K562 (cell line): ENCODE measurements at regions not wholly inside any gene's neighbourhood (a gene's known extent, or its start where the extent isn't known, plus 50 kb on each side); places are given as distances from the start of the nearest gene placed in this dataset.

ENCODE experiments used
- ATAC-seq: fragments of 200-7000 bp; cut with Tn5 transposase; 3 replicates; pipeline ENCODE4 v1.9.1; 2020; ENCODE audit warnings: moderate library complexity
- BruUV-seq: library from RNA; stranded (reverse); fragments of 400-500 nt; replicated peaks from 2 replicates; lab custom pipeline; 2021; lab: Mats Ljungman, UMichigan
- CTCF ChIA-PET: fragments of 300-600 bp; formaldehyde crosslinking; extraction: SDS; loops from one replicate; lab custom pipeline; 2021; ENCODE audit warnings: low intra/inter-chr PET ratio; lab: Yijun Ruan, JAX
- POLR2A ChIA-PET: fragments of 300-600, 350-650 bp; sonication (Branson Sonifier 250); formaldehyde crosslinking; extraction: SDS; loops from one replicate; lab custom pipeline; 2021; ENCODE audit warnings: antibody characterized with exemption, inconsistent platforms; lab: Yijun Ruan, JAX
- DNase-seq, 4 experiments: peaks; one replicate each; pipeline versions ENCODE4 v3.0.0 to v3.0.0-alpha.2; 2011 to 2018; ENCODE audit warnings: low spot score in 3 of 4, mixed read lengths in 3 of 4; ENCODE audit errors: extremely low read depth in 1 of 4
- FAIRE-seq: peaks from 2 replicates; lab custom pipeline; 2011; peaks lifted over from hg19 to GRCh38; lab: Jason Lieb, UNC
- H2AFZ ChIP-seq: 2 replicates; pipeline ENCODE4 v1.6.0; 2011; ENCODE audit warnings: low read depth, low read length, control low read depth, inconsistent platforms
- H3K27ac ChIP-seq: fragments of 200-600 bp; 3 replicates; pipeline ENCODE4 v1.8.0; 2011; ENCODE audit warnings: low read depth, mild to moderate bottlenecking, control low read depth, inconsistent platforms, low read length, moderate library complexity, mixed read lengths; ENCODE audit errors: extremely low read depth
- H3K27me3 ChIP-seq, 2 experiments: fragments of 300-600 bp in 1 of 2; 2 replicates in 1 of 2; 3 replicates in 1 of 2; pipeline versions ENCODE4 v1.6.0 to v1.8.0; 2011; ENCODE audit warnings: inconsistent platforms in 2 of 2, low read length in 2 of 2, mild to moderate bottlenecking in 1 of 2, mixed read lengths in 1 of 2, moderate library complexity in 1 of 2; ENCODE audit not compliant: control insufficient read depth in 2 of 2, insufficient read depth in 2 of 2
- H3K36me3 ChIP-seq: fragments of 300-600 bp; 3 replicates; pipeline ENCODE4 v1.8.0; 2011; ENCODE audit warnings: mild to moderate bottlenecking, low read length, inconsistent platforms; ENCODE audit not compliant: control insufficient read depth, insufficient read depth
- H3K4me1 ChIP-seq, 2 experiments: fragments of 200-600 bp in 1 of 2; replicated peaks in 1 of 2; 2 replicates in 1 of 2; 3 replicates in 1 of 2; pipeline versions ENCODE4 v1.5.1 to v1.8.0; 2011; ENCODE audit warnings: inconsistent platforms in 2 of 2, low read length in 2 of 2, mild to moderate bottlenecking in 1 of 2, mixed read lengths in 1 of 2, moderate library complexity in 1 of 2; ENCODE audit not compliant: control insufficient read depth in 2 of 2, insufficient read depth in 2 of 2
- H3K4me2 ChIP-seq: 2 replicates; pipeline ENCODE4 v1.6.1; 2011; ENCODE audit warnings: low read length, control low read depth, inconsistent platforms, mixed read lengths; ENCODE audit not compliant: insufficient read depth
- H3K4me3 ChIP-seq: fragments of 200-600 bp; sonication (generic), shearing (Covaris generic); 2 replicates; pipeline ENCODE4 v1.5.1; 2016; ENCODE audit warnings: control low read depth, inconsistent platforms
- H3K79me2 ChIP-seq: fragments of 200-600 bp; 3 replicates; pipeline ENCODE4 v1.8.0; 2011; ENCODE audit warnings: low read length, inconsistent platforms; ENCODE audit not compliant: control insufficient read depth, insufficient read depth
- H3K9ac ChIP-seq, 2 experiments: 2 replicates each; pipeline versions ENCODE4 v1.6.0 to v1.6.1; 2011; ENCODE audit warnings: low read depth in 2 of 2, low read length in 2 of 2, control low read depth in 1 of 2, inconsistent platforms in 1 of 2, mild to moderate bottlenecking in 1 of 2, mixed read lengths in 1 of 2; ENCODE audit not compliant: insufficient read depth in 1 of 2
- H3K9me1 ChIP-seq: one replicate; pipeline ENCODE4 v1.6.0; 2011; ENCODE audit warnings: inconsistent platforms, mild to moderate bottlenecking, low read length, moderate library complexity; ENCODE audit not compliant: control insufficient read depth, insufficient read depth
- H3K9me3 ChIP-seq: replicated peaks from 2 replicates; pipeline ENCODE4 v1.5.1; 2011; ENCODE audit warnings: low read depth, low read length, inconsistent platforms; ENCODE audit not compliant: control insufficient read depth, insufficient read depth
- H4K20me1 ChIP-seq: replicated peaks from 2 replicates; pipeline ENCODE4 v1.6.1; 2011; ENCODE audit warnings: low read length, inconsistent platforms, mixed read lengths; ENCODE audit not compliant: control insufficient read depth, insufficient read depth
- CREB1 ChIP-seq, 2 experiments: sonication (generic) in 1 of 2; formaldehyde crosslinking in 1 of 2; IDR thresholded peaks; 2 replicates each; pipeline versions ENCODE4 v1.6.1 to v1.8.0; 2012 to 2022; ENCODE audit warnings: inconsistent platforms in 1 of 2, mild to moderate bottlenecking in 1 of 2, missing genetic modification reagents in 1 of 2, moderate library complexity in 1 of 2
- FOSL1 ChIP-seq: fragments of 200-800 bp; sonication (Bioruptor generic); conservative IDR thresholded peaks from 2 replicates; pipeline ENCODE4 v1.6.1; 2016; ENCODE audit warnings: missing genetic modification characterization, missing compliant biosample characterization
- HNRNPUL1 ChIP-seq: fragments of 200-400 bp; formaldehyde crosslinking; IDR thresholded peaks from 2 replicates; pipeline ENCODE4 v1.6.1; 2017; ENCODE audit warnings: low read length
- KAT8 ChIP-seq: fragments of 450-650 bp; IDR thresholded peaks from 2 replicates; pipeline ENCODE4 v1.6.1; 2016; ENCODE audit warnings: low read depth, mild to moderate bottlenecking
- LCOR ChIP-seq: sonication (generic); formaldehyde crosslinking; IDR thresholded peaks from 2 replicates; pipeline ENCODE4 v1.8.0; 2022; ENCODE audit warnings: mild to moderate bottlenecking, missing genetic modification reagents
- MYC ChIP-seq, 2 experiments: fragments of 250-450 bp in 1 of 2; sonication (Bioruptor Pico) in 1 of 2; IDR thresholded peaks; 2 replicates each; pipeline versions ENCODE4 v1.5.1 to v1.6.1; 2012 to 2021; ENCODE audit warnings: low read depth in 2 of 2, borderline replicate concordance in 1 of 2, improper control_type of control experiment in 1 of 2, low read length in 1 of 2, mild to moderate bottlenecking in 1 of 2, moderate library complexity in 1 of 2
- RB1 ChIP-seq: fragments of 450-650 bp; IDR thresholded peaks from 2 replicates; pipeline ENCODE4 v1.6.1; 2017; ENCODE audit warnings: low read depth, mild to moderate bottlenecking
- RBM39 ChIP-seq: fragments of 200-400 bp; formaldehyde crosslinking; optimal IDR thresholded peaks from 2 replicates; pipeline ENCODE3; 2018; ENCODE audit warnings: low read depth, low read length
- WGBS: fragments of 100-300 bp; shearing (Covaris generic); methylation state at CpG from one replicate; pipeline ENCODE4 v1.1.6; 2016; ENCODE audit warnings: low coverage, mixed read lengths; ENCODE audit not compliant: insufficient coverage; ENCODE audit errors: missing lambda C conversion rate; 5-methylcytosine and 5-hydroxymethylcytosine counted together
- in situ Hi-C: fragments of 300-500 bp; cut with MboI; formaldehyde crosslinking; loops from 4 replicates; pipeline ENCODE4 v1.15.0; 2018; ENCODE audit warnings: inconsistent platforms, mixed read lengths
- intact Hi-C: fragments of 100-400 bp; cut with micrococcal nuclease; formaldehyde crosslinking; loops from 2 replicates; pipeline ENCODE4 v1.14.2; 2022
- TF ChIP-seq, protein P1 (sequence below): fragments of 250-450 bp; sonication (Bioruptor Pico); IDR thresholded peaks from 2 replicates; pipeline ENCODE4 v1.8.0; 2022; ENCODE audit warnings: inconsistent platforms, mild to moderate bottlenecking, moderate library complexity, borderline replicate concordance
- TF ChIP-seq, protein P2 (sequence below): fragments of 250-450 bp; sonication (Bioruptor Pico); IDR thresholded peaks from 2 replicates; pipeline ENCODE4 v1.4.0; 2020; ENCODE audit warnings: mild to moderate bottlenecking, moderate library complexity, borderline replicate concordance
- TF ChIP-seq, protein P3 (sequence below): IDR thresholded peaks from 2 replicates; pipeline ENCODE4 v1.6.1; 2011; ENCODE audit warnings: borderline replicate concordance, low read depth, mild to moderate bottlenecking, moderate library complexity, low read length; ENCODE audit not compliant: insufficient read depth, poor library complexity, severe bottlenecking

DNA sequence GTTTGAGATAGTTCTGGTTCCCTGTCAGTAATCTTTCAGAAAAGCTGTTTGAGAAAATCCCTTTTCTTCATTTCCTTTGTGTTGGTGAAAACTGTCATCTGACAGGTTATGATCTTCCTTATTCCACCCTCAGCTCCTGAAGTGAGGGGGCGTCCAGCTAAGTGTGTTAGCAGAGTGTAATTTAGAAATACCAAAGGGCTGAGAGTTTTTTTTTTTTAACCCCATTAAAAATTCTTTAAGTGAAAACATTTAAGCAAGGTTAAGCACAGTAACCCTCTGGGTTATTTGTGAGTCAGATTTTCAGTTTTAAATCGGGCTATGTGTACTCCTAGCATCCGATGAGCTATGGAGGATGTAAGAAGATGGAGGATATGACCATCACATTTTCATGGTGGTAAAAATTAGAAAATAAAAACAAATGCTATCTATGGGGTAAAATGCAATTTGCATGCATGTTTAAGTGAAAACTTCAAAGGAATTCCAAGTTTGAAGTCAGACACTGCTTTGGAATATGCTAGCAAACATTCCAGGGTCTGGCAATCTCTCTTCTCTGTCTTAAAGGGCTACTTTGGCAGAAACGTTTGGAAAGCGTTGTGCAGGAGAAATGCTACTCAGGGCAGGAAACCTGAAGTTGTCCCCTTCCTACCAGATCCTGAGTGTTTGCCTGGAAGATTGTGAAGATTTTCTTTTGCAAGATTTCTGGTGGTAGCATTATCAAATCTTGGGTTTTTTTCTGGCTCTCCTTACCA is 197.0 kb upstream of the PRICKLE1 start:
- Histone ChIP-seq H3K4me2 (no peak overlapping the region), H2AFZ (no peak overlapping the region), H3K36me3 (no peaks in the 10 kb centered on the region), H3K9ac (no peak overlapping the region), H3K9me1 (no peaks in the 10 kb centered on the region), H3K27ac (no peak overlapping the region), H3K4me3 (no peak overlapping the region), H3K27me3 (no peaks in the 10 kb centered on the region), H3K4me1 (no peaks in the 10 kb centered on the region), H4K20me1 (no peaks in the 10 kb centered on the region), H3K9me3 (no peaks in the 10 kb centered on the region), H3K79me2 (no peaks in the 10 kb centered on the region)
- ChIA-PET POLR2A (no interaction called here), CTCF (no interaction called here)
- no peak for DNase-seq
- BruUV-seq, result no TSS peak
- in situ Hi-C loops (no loop called here), intact Hi-C loops (no loop called here)
- FAIRE-seq, result no peak
- WGBS, result 2% methylated on average over 5 of the region's 5 CpGs
- no peak for ATAC-seq
- TF ChIP-seq FOSL1 (tag), result no peak
- TF ChIP-seq MYC (IDR thresholded peaks at IDR 0.05; ENCODE audit: low read depth, low read length), result no peak
- no peak for TF ChIP-seq MYC (CRISPR knock-in tag; IDR thresholded peaks at IDR 0.05; ENCODE audit: borderline replicate concordance, low read depth)
- TF ChIP-seq LCOR (CRISPR knock-in tag), result no peak
- TF ChIP-seq, protein P1, sequence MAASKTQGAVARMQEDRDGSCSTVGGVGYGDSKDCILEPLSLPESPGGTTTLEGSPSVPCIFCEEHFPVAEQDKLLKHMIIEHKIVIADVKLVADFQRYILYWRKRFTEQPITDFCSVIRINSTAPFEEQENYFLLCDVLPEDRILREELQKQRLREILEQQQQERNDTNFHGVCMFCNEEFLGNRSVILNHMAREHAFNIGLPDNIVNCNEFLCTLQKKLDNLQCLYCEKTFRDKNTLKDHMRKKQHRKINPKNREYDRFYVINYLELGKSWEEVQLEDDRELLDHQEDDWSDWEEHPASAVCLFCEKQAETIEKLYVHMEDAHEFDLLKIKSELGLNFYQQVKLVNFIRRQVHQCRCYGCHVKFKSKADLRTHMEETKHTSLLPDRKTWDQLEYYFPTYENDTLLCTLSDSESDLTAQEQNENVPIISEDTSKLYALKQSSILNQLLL (CRISPR knock-in tag), result no peak
- TF ChIP-seq KAT8, result no peak
- TF ChIP-seq RBM39, result no peak
- TF ChIP-seq CREB1 (IDR thresholded peaks at IDR 0.05), result no peak
- no peak for TF ChIP-seq CREB1 (CRISPR knock-in tag; IDR thresholded peaks at IDR 0.05)
- TF ChIP-seq RB1, result no peak
- no peak for TF ChIP-seq HNRNPUL1
- TF ChIP-seq, protein P2, sequence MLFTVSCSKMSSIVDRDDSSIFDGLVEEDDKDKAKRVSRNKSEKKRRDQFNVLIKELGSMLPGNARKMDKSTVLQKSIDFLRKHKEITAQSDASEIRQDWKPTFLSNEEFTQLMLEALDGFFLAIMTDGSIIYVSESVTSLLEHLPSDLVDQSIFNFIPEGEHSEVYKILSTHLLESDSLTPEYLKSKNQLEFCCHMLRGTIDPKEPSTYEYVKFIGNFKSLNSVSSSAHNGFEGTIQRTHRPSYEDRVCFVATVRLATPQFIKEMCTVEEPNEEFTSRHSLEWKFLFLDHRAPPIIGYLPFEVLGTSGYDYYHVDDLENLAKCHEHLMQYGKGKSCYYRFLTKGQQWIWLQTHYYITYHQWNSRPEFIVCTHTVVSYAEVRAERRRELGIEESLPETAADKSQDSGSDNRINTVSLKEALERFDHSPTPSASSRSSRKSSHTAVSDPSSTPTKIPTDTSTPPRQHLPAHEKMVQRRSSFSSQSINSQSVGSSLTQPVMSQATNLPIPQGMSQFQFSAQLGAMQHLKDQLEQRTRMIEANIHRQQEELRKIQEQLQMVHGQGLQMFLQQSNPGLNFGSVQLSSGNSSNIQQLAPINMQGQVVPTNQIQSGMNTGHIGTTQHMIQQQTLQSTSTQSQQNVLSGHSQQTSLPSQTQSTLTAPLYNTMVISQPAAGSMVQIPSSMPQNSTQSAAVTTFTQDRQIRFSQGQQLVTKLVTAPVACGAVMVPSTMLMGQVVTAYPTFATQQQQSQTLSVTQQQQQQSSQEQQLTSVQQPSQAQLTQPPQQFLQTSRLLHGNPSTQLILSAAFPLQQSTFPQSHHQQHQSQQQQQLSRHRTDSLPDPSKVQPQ (CRISPR knock-in tag), result no peak
- TF ChIP-seq, protein P3, sequence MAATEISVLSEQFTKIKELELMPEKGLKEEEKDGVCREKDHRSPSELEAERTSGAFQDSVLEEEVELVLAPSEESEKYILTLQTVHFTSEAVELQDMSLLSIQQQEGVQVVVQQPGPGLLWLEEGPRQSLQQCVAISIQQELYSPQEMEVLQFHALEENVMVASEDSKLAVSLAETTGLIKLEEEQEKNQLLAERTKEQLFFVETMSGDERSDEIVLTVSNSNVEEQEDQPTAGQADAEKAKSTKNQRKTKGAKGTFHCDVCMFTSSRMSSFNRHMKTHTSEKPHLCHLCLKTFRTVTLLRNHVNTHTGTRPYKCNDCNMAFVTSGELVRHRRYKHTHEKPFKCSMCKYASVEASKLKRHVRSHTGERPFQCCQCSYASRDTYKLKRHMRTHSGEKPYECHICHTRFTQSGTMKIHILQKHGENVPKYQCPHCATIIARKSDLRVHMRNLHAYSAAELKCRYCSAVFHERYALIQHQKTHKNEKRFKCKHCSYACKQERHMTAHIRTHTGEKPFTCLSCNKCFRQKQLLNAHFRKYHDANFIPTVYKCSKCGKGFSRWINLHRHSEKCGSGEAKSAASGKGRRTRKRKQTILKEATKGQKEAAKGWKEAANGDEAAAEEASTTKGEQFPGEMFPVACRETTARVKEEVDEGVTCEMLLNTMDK, result no peak
